ENCODE measurements at regions not wholly inside any gene's neighbourhood (a gene's known extent, or its start where the extent isn't known, plus 50 kb on each side); places are given as distances from the start of the nearest gene placed in this dataset.

DNA sequence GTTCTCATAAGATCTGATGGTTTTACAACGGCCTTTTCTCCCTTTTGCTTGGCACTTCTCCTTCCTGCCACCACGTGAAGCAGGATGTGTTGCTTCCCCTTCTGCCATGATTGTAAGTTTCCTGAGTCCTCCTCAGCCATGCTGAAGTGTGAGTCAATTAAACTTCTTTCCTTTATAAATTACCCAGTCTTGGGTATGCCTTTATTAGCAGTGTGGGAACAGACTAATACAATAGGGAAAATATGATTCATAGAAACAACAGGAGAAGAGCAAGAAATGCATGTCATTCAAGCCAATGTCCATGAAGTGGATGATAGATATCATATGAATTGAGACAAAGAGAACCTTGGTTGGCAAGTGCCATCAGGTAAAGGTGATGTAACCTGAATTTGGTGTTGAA is 128.3 kb upstream of the HAPLN1 start:
- no peak overlapping the region for H2AFZ ChIP-seq (ENCODE audit: low read depth)

DNA sequence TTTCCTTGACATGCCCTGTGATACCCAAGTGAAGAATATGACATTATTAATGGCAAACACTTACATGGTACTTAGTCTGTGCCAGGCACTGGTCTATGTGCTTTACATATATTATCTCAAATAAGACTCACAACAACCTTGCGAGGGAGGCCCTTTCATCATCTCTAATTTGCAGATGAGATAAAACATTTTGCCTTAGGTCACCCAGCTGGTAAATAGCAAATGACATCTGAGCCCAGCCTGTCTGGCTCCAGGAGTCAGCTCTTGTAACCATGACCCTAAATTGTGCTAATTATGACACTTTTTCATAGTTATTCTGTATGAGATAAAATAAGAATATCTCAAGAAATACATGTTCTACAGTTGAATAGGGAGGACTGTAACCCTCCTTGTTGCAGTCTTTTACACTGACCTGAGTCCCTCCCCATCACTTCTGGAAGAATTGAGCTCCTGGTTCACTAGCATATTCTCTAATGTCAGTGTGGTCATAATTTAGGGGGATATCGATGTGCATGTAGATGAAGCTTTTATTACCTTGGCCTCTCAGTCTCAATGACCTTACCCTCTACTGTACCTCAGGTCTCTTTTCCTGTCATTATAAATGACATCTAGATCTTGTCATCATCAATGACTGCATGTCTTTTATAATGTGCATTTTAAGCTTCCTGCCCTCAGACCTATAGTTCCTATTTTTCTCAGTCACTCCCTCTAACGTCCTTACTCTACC is 126.1 kb upstream of the HAPLN1 start:
- peaks cover 18% of the 10 kb centered on the region for H3K4me1 ChIP-seq (ENCODE audit: low read depth, poor library complexity, severe bottlenecking)

More for the DNA sequence above, 128.3 kb upstream of the HAPLN1 start:
- H3K9ac ChIP-seq: no peak overlapping the region
- no peaks in the 10 kb centered on the region for H3K79me2 ChIP-seq (ENCODE audit: insufficient read depth, low read depth)
- H3K4me2 ChIP-seq: no peak overlapping the region
- no peak overlapping the region for H3K4me3 ChIP-seq (IDR thresholded peaks at IDR 0.05; ENCODE audit: insufficient read depth, low read depth, low read length)
- H3K27ac ChIP-seq: no peak overlapping the region
- TF ChIP-seq, protein P1, sequence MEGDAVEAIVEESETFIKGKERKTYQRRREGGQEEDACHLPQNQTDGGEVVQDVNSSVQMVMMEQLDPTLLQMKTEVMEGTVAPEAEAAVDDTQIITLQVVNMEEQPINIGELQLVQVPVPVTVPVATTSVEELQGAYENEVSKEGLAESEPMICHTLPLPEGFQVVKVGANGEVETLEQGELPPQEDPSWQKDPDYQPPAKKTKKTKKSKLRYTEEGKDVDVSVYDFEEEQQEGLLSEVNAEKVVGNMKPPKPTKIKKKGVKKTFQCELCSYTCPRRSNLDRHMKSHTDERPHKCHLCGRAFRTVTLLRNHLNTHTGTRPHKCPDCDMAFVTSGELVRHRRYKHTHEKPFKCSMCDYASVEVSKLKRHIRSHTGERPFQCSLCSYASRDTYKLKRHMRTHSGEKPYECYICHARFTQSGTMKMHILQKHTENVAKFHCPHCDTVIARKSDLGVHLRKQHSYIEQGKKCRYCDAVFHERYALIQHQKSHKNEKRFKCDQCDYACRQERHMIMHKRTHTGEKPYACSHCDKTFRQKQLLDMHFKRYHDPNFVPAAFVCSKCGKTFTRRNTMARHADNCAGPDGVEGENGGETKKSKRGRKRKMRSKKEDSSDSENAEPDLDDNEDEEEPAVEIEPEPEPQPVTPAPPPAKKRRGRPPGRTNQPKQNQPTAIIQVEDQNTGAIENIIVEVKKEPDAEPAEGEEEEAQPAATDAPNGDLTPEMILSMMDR (conservative IDR thresholded peaks at IDR 0.05; ENCODE audit: low read depth, low read length): no peak
- no peaks in the 10 kb centered on the region for H3K36me3 ChIP-seq (ENCODE audit: insufficient read depth)
- no peaks in the 10 kb centered on the region for H3K27me3 ChIP-seq (ENCODE audit: insufficient read depth, low read depth)
- no peaks in the 10 kb centered on the region for H4K20me1 ChIP-seq (ENCODE audit: insufficient read depth)
- peaks cover 15% of the 10 kb centered on the region for H3K4me1 ChIP-seq (ENCODE audit: low read depth, poor library complexity, severe bottlenecking)

DNA sequence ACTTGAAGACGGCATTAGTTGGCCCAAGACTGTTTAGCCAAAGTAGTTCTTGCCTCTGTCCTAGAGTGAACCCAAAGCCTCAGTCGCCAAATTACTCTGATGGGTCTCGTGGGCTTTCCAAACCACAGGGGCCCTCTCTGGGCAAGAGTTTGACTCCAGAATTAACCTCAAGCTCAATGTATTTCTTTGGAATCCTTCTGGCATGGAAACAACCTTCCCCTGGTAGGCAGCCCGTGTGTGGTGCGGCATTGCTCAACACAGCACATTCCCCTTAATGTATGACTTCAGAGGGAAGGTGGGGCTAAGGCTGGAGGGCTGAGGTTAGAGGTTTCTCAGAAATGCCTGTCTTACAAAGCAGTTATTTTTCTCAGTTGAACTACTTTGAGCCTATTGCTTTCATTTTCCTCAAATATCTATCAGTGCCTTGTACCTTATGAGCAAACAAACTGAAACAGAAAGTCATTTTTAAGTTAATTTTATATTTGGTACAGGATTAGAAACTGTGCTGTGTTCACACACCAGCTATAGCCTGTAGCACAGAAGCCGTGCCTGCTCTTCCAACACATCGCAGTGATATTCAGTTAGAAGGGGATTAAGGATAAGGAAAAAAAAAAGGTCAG is 123.9 kb upstream of the HAPLN1 start:
- H3K27ac ChIP-seq: peak overlapping the region; percentile 58

More for the DNA sequence above, 126.1 kb upstream of the HAPLN1 start:
- H4K20me1 ChIP-seq (ENCODE audit: insufficient read depth): no peaks in the 10 kb centered on the region
- TF ChIP-seq, protein P1 (conservative IDR thresholded peaks at IDR 0.05; ENCODE audit: low read depth, low read length): no peak
- H3K36me3 ChIP-seq (ENCODE audit: insufficient read depth): no peaks in the 10 kb centered on the region
- no peak overlapping the region for H3K27ac ChIP-seq
- no peak overlapping the region for H2AFZ ChIP-seq (ENCODE audit: low read depth)
- no peak overlapping the region for H3K4me2 ChIP-seq
- H3K4me3 ChIP-seq (IDR thresholded peaks at IDR 0.05; ENCODE audit: insufficient read depth, low read depth, low read length): no peak overlapping the region
- H3K79me2 ChIP-seq (ENCODE audit: insufficient read depth, low read depth): no peaks in the 10 kb centered on the region
- no peak overlapping the region for H3K9ac ChIP-seq
- no peaks in the 10 kb centered on the region for H3K27me3 ChIP-seq (ENCODE audit: insufficient read depth, low read depth)

DNA sequence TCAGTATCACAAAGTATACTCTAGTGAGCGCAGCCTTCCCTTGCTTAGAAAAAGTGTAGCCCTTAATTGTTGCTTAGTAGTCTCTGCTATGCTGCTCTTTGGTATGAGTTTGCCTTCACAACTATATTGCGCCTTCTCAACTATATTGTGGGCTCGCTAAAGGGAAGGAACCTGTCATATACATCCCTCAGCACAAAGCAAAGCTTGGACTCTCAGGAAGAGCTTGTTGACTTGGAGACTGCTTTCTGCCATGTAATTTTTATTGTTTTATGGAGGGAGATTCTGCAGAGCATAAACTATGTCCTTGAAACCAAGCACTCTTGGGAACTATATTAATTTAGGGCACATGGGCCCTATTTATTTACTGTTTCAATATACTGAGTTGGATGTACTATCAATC is 119.1 kb upstream of the HAPLN1 start:
- Histone ChIP-seq H3K27me3 (ENCODE audit: insufficient read depth, low read depth) (no peaks in the 10 kb centered on the region), H3K4me1 (ENCODE audit: low read depth, poor library complexity, severe bottlenecking) (peaks cover 9% of the 10 kb centered on the region), H3K4me2 (no peak overlapping the region), H3K4me3 (IDR thresholded peaks at IDR 0.05; ENCODE audit: insufficient read depth, low read depth, low read length) (no peak overlapping the region), H2AFZ (ENCODE audit: low read depth) (no peak overlapping the region), H3K36me3 (ENCODE audit: insufficient read depth) (no peaks in the 10 kb centered on the region), H3K27ac (no peak overlapping the region), H3K9ac (no peak overlapping the region), H4K20me1 (ENCODE audit: insufficient read depth) (no peaks in the 10 kb centered on the region), H3K79me2 (ENCODE audit: insufficient read depth, low read depth) (no peaks in the 10 kb centered on the region)
- TF ChIP-seq, protein P1 (conservative IDR thresholded peaks at IDR 0.05; ENCODE audit: low read depth, low read length): no peak

More for the DNA sequence above, 123.9 kb upstream of the HAPLN1 start:
- Histone ChIP-seq H3K4me1 (ENCODE audit: low read depth, poor library complexity, severe bottlenecking) (peaks cover 18% of the 10 kb centered on the region), H2AFZ (ENCODE audit: low read depth) (peak overlapping the region; percentile 83), H3K36me3 (ENCODE audit: insufficient read depth) (no peaks in the 10 kb centered on the region), H4K20me1 (ENCODE audit: insufficient read depth) (no peaks in the 10 kb centered on the region), H3K9ac (peak overlapping the region; percentile 37; the same call in 1 of the 2 replicates), H3K4me3 (IDR thresholded peaks at IDR 0.05; ENCODE audit: insufficient read depth, low read depth, low read length) (no peak overlapping the region), H3K27me3 (ENCODE audit: insufficient read depth, low read depth) (no peaks in the 10 kb centered on the region), H3K79me2 (ENCODE audit: insufficient read depth, low read depth) (no peaks in the 10 kb centered on the region), H3K4me2 (peak overlapping the region; percentile 77)
- TF ChIP-seq, protein P1 (conservative IDR thresholded peaks at IDR 0.05; ENCODE audit: low read depth, low read length): no peak

Data from KMS-11 (cell line).